ENCODE measurements at regions not wholly inside any gene's neighbourhood (a gene's known extent, or its start where the extent isn't known, plus 50 kb on each side); places are given as distances from the start of the nearest gene placed in this dataset.

DNA sequence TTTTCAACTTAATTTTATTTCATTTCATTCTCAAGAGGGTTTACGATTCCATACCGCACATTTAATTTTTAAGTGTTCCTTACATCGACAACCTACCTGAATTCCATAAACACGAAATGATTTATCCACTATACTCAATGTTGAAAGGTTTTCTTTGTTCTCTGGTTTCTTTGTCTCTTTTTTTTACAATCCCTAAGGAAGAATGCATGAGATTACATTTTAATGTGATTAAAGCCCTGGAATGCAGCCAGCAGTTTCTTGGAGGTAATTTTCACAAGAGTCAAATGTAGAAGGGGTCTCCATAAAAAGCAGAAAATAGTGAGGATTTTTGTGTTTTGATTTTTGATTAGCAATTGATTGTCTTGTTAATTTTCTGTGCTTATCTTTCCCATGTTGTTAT, 59.2 kb upstream of the ADCY1 start (continued):
- TF ChIP-seq, protein P1, sequence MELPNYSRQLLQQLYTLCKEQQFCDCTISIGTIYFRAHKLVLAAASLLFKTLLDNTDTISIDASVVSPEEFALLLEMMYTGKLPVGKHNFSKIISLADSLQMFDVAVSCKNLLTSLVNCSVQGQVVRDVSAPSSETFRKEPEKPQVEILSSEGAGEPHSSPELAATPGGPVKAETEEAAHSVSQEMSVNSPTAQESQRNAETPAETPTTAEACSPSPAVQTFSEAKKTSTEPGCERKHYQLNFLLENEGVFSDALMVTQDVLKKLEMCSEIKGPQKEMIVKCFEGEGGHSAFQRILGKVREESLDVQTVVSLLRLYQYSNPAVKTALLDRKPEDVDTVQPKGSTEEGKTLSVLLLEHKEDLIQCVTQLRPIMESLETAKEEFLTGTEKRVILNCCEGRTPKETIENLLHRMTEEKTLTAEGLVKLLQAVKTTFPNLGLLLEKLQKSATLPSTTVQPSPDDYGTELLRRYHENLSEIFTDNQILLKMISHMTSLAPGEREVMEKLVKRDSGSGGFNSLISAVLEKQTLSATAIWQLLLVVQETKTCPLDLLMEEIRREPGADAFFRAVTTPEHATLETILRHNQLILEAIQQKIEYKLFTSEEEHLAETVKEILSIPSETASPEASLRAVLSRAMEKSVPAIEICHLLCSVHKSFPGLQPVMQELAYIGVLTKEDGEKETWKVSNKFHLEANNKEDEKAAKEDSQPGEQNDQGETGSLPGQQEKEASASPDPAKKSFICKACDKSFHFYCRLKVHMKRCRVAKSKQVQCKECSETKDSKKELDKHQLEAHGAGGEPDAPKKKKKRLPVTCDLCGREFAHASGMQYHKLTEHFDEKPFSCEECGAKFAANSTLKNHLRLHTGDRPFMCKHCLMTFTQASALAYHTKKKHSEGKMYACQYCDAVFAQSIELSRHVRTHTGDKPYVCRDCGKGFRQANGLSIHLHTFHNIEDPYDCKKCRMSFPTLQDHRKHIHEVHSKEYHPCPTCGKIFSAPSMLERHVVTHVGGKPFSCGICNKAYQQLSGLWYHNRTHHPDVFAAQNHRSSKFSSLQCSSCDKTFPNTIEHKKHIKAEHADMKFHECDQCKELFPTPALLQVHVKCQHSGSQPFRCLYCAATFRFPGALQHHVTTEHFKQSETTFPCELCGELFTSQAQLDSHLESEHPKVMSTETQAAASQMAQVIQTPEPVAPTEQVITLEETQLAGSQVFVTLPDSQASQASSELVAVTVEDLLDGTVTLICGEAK (IDR thresholded peaks at IDR 0.05; ENCODE audit: borderline replicate concordance), result no peak

DNA sequence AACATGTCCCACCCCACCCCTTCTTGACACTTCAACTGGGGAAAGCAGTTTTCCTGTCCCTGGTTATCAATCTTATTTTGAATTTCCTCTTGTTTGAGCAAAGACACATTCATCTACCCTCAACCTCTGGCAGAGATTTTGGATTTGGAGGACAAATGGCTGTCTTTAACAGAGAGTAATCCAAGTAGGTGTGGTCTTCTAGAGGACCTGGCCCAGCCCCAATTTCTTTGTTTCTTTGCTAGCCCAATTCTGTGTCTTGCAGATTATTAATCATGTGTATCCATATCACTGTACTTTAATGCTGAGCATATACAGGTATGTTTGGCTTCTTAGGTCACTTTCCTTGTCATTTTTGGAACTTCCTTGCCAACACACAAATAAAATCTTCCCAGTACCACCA, 58.8 kb upstream of the ADCY1 start:
- no peaks in the 10 kb centered on the region for H3K4me1 ChIP-seq (ENCODE audit: control insufficient read depth, insufficient read depth, low read length)
- RAD21 ChIA-PET (ENCODE audit: unreplicated experiment), result no interaction called here
- intact Hi-C loops (cut with micrococcal nuclease; ENCODE audit: unreplicated experiment), result no loop called here
- H3K79me2 ChIP-seq (ENCODE audit: control insufficient read depth, insufficient read depth, low read length), result no peaks in the 10 kb centered on the region
- H3K27me3 ChIP-seq (replicated peaks in 1 of 2; ENCODE audit: control insufficient read depth in 2 of 2, insufficient read depth in 2 of 2, low read length in 1 of 2), result no peaks in the 10 kb centered on the region
- no peak overlapping the region for H3K9ac ChIP-seq (ENCODE audit: control insufficient read depth, insufficient read depth, low read length)
- H4K20me1 ChIP-seq (ENCODE audit: control insufficient read depth, insufficient read depth), result no peaks in the 10 kb centered on the region
- no peaks in the 10 kb centered on the region; the same call in 2 of the 3 replicates for H3K9me3 ChIP-seq (replicated peaks; ENCODE audit: control insufficient read depth, insufficient read depth, low read length)
- no peak overlapping the region for H3K4me2 ChIP-seq (ENCODE audit: control insufficient read depth, insufficient read depth)
- SMC1A ChIA-PET (ENCODE audit: uncharacterized antibody, unreplicated experiment), result no interaction called here
- ATAC-seq (no peak), FAIRE-seq (no peak), DNase-seq (ENCODE audit: low read depth, low spot score) (no peak)
- POLR2A ChIA-PET, result no interaction called here
- BruUV-seq (replicated peaks), result no TSS peak
- H3K36me3 ChIP-seq (ENCODE audit: control insufficient read depth in 2 of 2, insufficient read depth in 2 of 2, low read length in 1 of 2), result no peaks in the 10 kb centered on the region
- H2AFZ ChIP-seq (ENCODE audit: control insufficient read depth, low read depth, low read length), result no peak overlapping the region
- no peak overlapping the region for H3K4me3 ChIP-seq
- CTCF ChIA-PET, result no interaction called here
- no peak overlapping the region for H3K27ac ChIP-seq (ENCODE audit: control insufficient read depth, insufficient read depth)
- in situ Hi-C loops (cut with MboI), result no loop called here
- TF ChIP-seq, protein P2, sequence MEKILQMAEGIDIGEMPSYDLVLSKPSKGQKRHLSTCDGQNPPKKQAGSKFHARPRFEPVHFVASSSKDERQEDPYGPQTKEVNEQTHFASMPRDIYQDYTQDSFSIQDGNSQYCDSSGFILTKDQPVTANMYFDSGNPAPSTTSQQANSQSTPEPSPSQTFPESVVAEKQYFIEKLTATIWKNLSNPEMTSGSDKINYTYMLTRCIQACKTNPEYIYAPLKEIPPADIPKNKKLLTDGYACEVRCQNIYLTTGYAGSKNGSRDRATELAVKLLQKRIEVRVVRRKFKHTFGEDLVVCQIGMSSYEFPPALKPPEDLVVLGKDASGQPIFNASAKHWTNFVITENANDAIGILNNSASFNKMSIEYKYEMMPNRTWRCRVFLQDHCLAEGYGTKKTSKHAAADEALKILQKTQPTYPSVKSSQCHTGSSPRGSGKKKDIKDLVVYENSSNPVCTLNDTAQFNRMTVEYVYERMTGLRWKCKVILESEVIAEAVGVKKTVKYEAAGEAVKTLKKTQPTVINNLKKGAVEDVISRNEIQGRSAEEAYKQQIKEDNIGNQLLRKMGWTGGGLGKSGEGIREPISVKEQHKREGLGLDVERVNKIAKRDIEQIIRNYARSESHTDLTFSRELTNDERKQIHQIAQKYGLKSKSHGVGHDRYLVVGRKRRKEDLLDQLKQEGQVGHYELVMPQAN (conservative IDR thresholded peaks at IDR 0.05), result no peak
- TF ChIP-seq MEF2B (IDR thresholded peaks at IDR 0.05; ENCODE audit: partially characterized antibody, poor library complexity, severe bottlenecking) (no peak), HCFC1 (IDR thresholded peaks at IDR 0.05; ENCODE audit: low read length) (no peak), LARP7 (IDR thresholded peaks at IDR 0.05) (no peak), MYC (IDR thresholded peaks at IDR 0.05; ENCODE audit: insufficient read depth, insufficient read length, insufficient replicate concordance, low read length, severe bottlenecking) (no peak), ATF7 (IDR thresholded peaks at IDR 0.05; ENCODE audit: low read depth) (no peak), JUNB (IDR thresholded peaks at IDR 0.05) (no peak)
- TF ChIP-seq, protein P3, sequence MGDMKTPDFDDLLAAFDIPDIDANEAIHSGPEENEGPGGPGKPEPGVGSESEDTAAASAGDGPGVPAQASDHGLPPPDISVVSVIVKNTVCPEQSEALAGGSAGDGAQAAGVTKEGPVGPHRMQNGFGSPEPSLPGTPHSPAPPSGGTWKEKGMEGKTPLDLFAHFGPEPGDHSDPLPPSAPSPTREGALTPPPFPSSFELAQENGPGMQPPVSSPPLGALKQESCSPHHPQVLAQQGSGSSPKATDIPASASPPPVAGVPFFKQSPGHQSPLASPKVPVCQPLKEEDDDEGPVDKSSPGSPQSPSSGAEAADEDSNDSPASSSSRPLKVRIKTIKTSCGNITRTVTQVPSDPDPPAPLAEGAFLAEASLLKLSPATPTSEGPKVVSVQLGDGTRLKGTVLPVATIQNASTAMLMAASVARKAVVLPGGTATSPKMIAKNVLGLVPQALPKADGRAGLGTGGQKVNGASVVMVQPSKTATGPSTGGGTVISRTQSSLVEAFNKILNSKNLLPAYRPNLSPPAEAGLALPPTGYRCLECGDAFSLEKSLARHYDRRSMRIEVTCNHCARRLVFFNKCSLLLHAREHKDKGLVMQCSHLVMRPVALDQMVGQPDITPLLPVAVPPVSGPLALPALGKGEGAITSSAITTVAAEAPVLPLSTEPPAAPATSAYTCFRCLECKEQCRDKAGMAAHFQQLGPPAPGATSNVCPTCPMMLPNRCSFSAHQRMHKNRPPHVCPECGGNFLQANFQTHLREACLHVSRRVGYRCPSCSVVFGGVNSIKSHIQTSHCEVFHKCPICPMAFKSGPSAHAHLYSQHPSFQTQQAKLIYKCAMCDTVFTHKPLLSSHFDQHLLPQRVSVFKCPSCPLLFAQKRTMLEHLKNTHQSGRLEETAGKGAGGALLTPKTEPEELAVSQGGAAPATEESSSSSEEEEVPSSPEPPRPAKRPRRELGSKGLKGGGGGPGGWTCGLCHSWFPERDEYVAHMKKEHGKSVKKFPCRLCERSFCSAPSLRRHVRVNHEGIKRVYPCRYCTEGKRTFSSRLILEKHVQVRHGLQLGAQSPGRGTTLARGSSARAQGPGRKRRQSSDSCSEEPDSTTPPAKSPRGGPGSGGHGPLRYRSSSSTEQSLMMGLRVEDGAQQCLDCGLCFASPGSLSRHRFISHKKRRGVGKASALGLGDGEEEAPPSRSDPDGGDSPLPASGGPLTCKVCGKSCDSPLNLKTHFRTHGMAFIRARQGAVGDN (IDR thresholded peaks at IDR 0.05), result no peak
- TF ChIP-seq, protein P4, sequence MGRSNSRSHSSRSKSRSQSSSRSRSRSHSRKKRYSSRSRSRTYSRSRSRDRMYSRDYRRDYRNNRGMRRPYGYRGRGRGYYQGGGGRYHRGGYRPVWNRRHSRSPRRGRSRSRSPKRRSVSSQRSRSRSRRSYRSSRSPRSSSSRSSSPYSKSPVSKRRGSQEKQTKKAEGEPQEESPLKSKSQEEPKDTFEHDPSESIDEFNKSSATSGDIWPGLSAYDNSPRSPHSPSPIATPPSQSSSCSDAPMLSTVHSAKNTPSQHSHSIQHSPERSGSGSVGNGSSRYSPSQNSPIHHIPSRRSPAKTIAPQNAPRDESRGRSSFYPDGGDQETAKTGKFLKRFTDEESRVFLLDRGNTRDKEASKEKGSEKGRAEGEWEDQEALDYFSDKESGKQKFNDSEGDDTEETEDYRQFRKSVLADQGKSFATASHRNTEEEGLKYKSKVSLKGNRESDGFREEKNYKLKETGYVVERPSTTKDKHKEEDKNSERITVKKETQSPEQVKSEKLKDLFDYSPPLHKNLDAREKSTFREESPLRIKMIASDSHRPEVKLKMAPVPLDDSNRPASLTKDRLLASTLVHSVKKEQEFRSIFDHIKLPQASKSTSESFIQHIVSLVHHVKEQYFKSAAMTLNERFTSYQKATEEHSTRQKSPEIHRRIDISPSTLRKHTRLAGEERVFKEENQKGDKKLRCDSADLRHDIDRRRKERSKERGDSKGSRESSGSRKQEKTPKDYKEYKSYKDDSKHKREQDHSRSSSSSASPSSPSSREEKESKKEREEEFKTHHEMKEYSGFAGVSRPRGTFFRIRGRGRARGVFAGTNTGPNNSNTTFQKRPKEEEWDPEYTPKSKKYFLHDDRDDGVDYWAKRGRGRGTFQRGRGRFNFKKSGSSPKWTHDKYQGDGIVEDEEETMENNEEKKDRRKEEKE (IDR thresholded peaks at IDR 0.05), result no peak

Measured in GM12878 (cell line).